Tibial nerve (tissue), 4 donors: ENCODE measurements at regions not wholly inside any gene's neighbourhood (a gene's known extent, or its start where the extent isn't known, plus 50 kb on each side); places are given as distances from the start of the nearest gene placed in this dataset.

Source experiments
- CTCF ChIP-seq, 5 experiments: fragments of 200-600 bp in 3 of 5; fragments of 450-650 bp in 2 of 5; sonication (generic) in 3 of 5; IDR thresholded peaks; one replicate each; pipeline ENCODE4 v1.5.1; 2016 to 2019; ENCODE audit warnings: antibody characterized with exemption in 5 of 5, mild to moderate bottlenecking in 3 of 5, moderate library complexity in 2 of 5
- EP300 ChIP-seq, 2 donors: sonication (generic); formaldehyde crosslinking; IDR thresholded peaks; one replicate each; pipeline ENCODE4 v1.6.1; 2017; ENCODE audit warnings: antibody characterized with exemption in 2 of 2, mild to moderate bottlenecking in 1 of 2

- TF ChIP-seq CTCF (IDR thresholded peaks at IDR 0.05): no peak
- no peak for TF ChIP-seq EP300 (IDR thresholded peaks at IDR 0.05)
Measured at GRCh38 chr21:28775071-28775470, 217.6 kb downstream of the LTN1 start.
